ENCODE measurements at regions not wholly inside any gene's neighbourhood (a gene's known extent, or its start where the extent isn't known, plus 50 kb on each side); places are given as distances from the start of the nearest gene placed in this dataset.
"Not testable (repeated sequence)": the region's sequence is repeated elsewhere in the genome, so short reads cannot be mapped to it uniquely, and the experiment has no call there.

- TF ChIP-seq CTCF, POLR2A (IDR thresholded peaks at IDR 0.05): not testable (repeated sequence)
These were observed 89.3 kb upstream of the CYLC2 start for GRCh38 chr9:102905795-102906194.

Measured in thyroid gland (tissue), 4 donors.